Activated CD4-positive, alpha-beta T cell treated with anti-CD3 and anti-CD28 coated beads, Interleukin-2, amount 50 U/mL, for 24 hours (primary cell): ENCODE measurements at regions not wholly inside any gene's neighbourhood (a gene's known extent, or its start where the extent isn't known, plus 50 kb on each side); places are given as distances from the start of the nearest gene placed in this dataset.
"Not testable (repeated sequence)": the region's sequence is repeated elsewhere in the genome, so short reads cannot be mapped to it uniquely, and the experiment has no call there.

Source experiments
- DNase-seq, 2 donors: peaks; one replicate each; pipeline ENCODE4 v3.0.0-alpha.2; 2020; ENCODE audit warnings: low read depth in 1 of 2, low spot score in 1 of 2

- DNase-seq, result not testable (repeated sequence)
These were observed 94.3 kb downstream of the KCNJ12 start for GRCh38 chr17:21470422-21470821.

GRCh38 chr17:21470861-21471260, 94.7 kb downstream of the KCNJ12 start:
- no peak for DNase-seq

- DNase-seq, result no peak
These were observed 98.7 kb downstream of the KCNJ12 start for GRCh38 chr17:21474815-21475214.

GRCh38 chr17:21475571-21475970, 99.4 kb downstream of the KCNJ12 start:
- DNase-seq, result no peak

GRCh38 chr17:21476867-21477266, 100.7 kb downstream of the KCNJ12 start:
- DNase-seq, result no peak

GRCh38 chr17:21482189-21482865, 106.2 kb downstream of the KCNJ12 start:
- no peak for DNase-seq

GRCh38 chr17:21488043-21488442, 111.9 kb downstream of the KCNJ12 start:
- not testable (repeated sequence) for DNase-seq

GRCh38 chr17:21493993-21494392, 117.8 kb downstream of the KCNJ12 start:
- DNase-seq, result no peak

GRCh38 chr17:21495281-21495680, 119.1 kb downstream of the KCNJ12 start:
- DNase-seq, result no peak

- no peak for DNase-seq
These were observed 123.9 kb downstream of the KCNJ12 start for GRCh38 chr17:21500064-21500463.

- DNase-seq, result not testable (repeated sequence)
These were observed 126.0 kb downstream of the KCNJ12 start for GRCh38 chr17:21501927-21502700.

- no peak for DNase-seq
These were observed 130.0 kb downstream of the KCNJ12 start for GRCh38 chr17:21505819-21506815.

- DNase-seq, result not testable (repeated sequence)
These were observed 131.6 kb downstream of the KCNJ12 start for GRCh38 chr17:21507806-21508205.

- DNase-seq, result no peak
These were observed 132.1 kb downstream of the KCNJ12 start for GRCh38 chr17:21508211-21508610.

- DNase-seq, result not testable (repeated sequence)
These were observed 133.2 kb downstream of the KCNJ12 start for GRCh38 chr17:21509356-21509755.

- DNase-seq, result no peak
These were observed 134.7 kb downstream of the KCNJ12 start for GRCh38 chr17:21510686-21511362.

GRCh38 chr17:21511363-21512195, 135.4 kb downstream of the KCNJ12 start:
- peak; percentile 44 to 52 for DNase-seq

- DNase-seq, result peak in 1 of 2 donors; percentile 6
These were observed 136.3 kb downstream of the KCNJ12 start for GRCh38 chr17:21512307-21513011.

GRCh38 chr17:21513012-21513570, 136.9 kb downstream of the KCNJ12 start:
- peak; percentile 50 to 74 for DNase-seq
